ENCODE measurements at regions not wholly inside any gene's neighbourhood (a gene's known extent, or its start where the extent isn't known, plus 50 kb on each side); places are given as distances from the start of the nearest gene placed in this dataset.

GRCh38 chr16:6281274-6281673 lies 1051.4 kb upstream of the RBFOX1 start:
- TF ChIP-seq POLR2A (IDR thresholded peaks at IDR 0.05; ENCODE audit: low read depth, low read length): no peak
- TF ChIP-seq POLR2AphosphoS5 (IDR thresholded peaks at IDR 0.05; ENCODE audit: low read depth, low read length): no peak

All from GM12892 (cell line).